GM20431 (cell line): ENCODE measurements at regions not wholly inside any gene's neighbourhood (a gene's known extent, or its start where the extent isn't known, plus 50 kb on each side); places are given as distances from the start of the nearest gene placed in this dataset.

Experiments used
- in situ Hi-C: fragments of 300-500 bp; cut with MseI, MboI; formaldehyde crosslinking; loops from one replicate; pipeline ENCODE4 v1.15.0; 2020; ENCODE audit warnings: low sequenced_read_pairs; ENCODE audit not compliant: unreplicated experiment

- in situ Hi-C loops, result no loop called here
Measured at GRCh38 chr3:193865896-193866480, 270.0 kb upstream of the HES1 start.

- in situ Hi-C loops, result no loop called here
Measured at GRCh38 chr3:193868590-193868989, 267.4 kb upstream of the HES1 start.

GRCh38 chr3:193869221-193870201, 266.4 kb upstream of the HES1 start:
- in situ Hi-C loops, result no loop called here

GRCh38 chr3:193870376-193871219, 265.4 kb upstream of the HES1 start:
- in situ Hi-C loops, result no loop called here

- in situ Hi-C loops, result no loop called here
Measured at GRCh38 chr3:193871220-193871485, 264.8 kb upstream of the HES1 start.

GRCh38 chr3:193872265-193872753, 263.6 kb upstream of the HES1 start:
- in situ Hi-C loops, result no loop called here

GRCh38 chr3:193873426-193874201, 262.3 kb upstream of the HES1 start:
- in situ Hi-C loops, result no loop called here

- in situ Hi-C loops, result no loop called here
Measured at GRCh38 chr3:193874512-193874911, 261.4 kb upstream of the HES1 start.

- in situ Hi-C loops, result no loop called here
Measured at GRCh38 chr3:193874997-193875593, 260.9 kb upstream of the HES1 start.

- in situ Hi-C loops, result no loop called here
Measured at GRCh38 chr3:193875601-193876321, 260.2 kb upstream of the HES1 start.

- in situ Hi-C loops, result no loop called here
Measured at GRCh38 chr3:193879099-193879863, 256.7 kb upstream of the HES1 start.

- in situ Hi-C loops, result no loop called here
Measured at GRCh38 chr3:193879864-193880242, 256.1 kb upstream of the HES1 start.

- in situ Hi-C loops, result no loop called here
Measured at GRCh38 chr3:193882091-193882490, 253.9 kb upstream of the HES1 start.

- in situ Hi-C loops, result no loop called here
Measured at GRCh38 chr3:193883551-193883950, 252.4 kb upstream of the HES1 start.

- in situ Hi-C loops, result no loop called here
Measured at GRCh38 chr3:193884027-193884426, 251.9 kb upstream of the HES1 start.

- in situ Hi-C loops, result no loop called here
Measured at GRCh38 chr3:193884652-193885051, 251.3 kb upstream of the HES1 start.

GRCh38 chr3:193885832-193886231, 250.1 kb upstream of the HES1 start:
- in situ Hi-C loops, result no loop called here
